ENCODE measurements at regions not wholly inside any gene's neighbourhood (a gene's known extent, or its start where the extent isn't known, plus 50 kb on each side); places are given as distances from the start of the nearest gene placed in this dataset.
A peak's percentile ranks its signal among the peaks of the same experiment; 100 is the strongest.

DNA sequence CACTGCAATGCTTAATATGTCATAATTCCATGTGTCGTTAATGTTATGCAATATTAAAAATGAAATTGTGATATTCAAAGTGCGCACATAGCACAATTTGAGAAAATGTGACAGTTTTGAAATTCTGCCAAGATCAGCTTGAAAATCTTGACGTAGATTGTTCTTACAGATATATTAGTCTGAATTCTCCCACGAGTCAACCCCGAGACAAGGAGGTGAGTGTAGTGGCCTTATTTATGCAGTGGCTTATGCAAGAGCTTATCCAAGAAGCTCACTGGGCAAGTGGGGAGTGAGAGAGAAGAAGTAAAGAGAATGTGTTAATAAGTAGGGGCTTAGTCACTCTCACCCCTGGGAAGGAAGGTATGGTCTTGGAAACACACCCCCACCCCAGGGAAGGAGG, 286.1 kb upstream of the STS start:
- Mint-ChIP-seq H3K36me3 (peaks cover 0 to 11% of the 10 kb centered on the region in 2 donors), H3K27me3 (no peaks in the 10 kb centered on the region), H3K9me3 (peaks cover 4 to 21% of the 10 kb centered on the region in 2 donors), H3K27ac (no peak overlapping the region), H3K4me3 (no peak overlapping the region), H3K4me1 (no peaks in the 10 kb centered on the region)
- DNase-seq (no peak), ATAC-seq (replicated peaks) (no peak)

DNA sequence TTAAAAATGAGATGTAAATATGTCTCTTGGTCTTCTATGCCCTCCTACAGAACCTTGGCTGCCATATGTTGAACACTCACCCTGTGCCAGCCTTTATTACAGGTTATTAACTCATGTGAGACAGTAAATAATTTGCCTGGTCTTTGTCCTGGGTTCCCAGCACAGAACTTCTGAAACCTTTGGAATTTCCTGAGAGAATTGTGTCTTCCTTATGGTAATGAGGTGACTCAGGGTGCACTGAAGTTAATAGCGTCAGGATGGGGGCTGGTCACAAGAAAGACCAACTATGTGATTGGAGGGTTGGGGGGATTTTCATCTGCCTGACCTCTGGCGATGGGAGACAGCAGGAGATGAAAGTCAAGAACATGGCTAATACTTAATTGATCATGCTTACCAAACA, 289.8 kb upstream of the STS start:
- DNase-seq (no peak), ATAC-seq (replicated peaks) (no peak)
- Mint-ChIP-seq H3K36me3 (peaks cover 0 to 8% of the 10 kb centered on the region in 2 donors), H3K4me1 (peaks cover 0 to 1% of the 10 kb centered on the region in 2 donors), H3K27ac (no peak overlapping the region), H3K9me3 (peaks cover 0 to 18% of the 10 kb centered on the region in 2 donors), H3K4me3 (no peak overlapping the region), H3K27me3 (no peaks in the 10 kb centered on the region)

DNA sequence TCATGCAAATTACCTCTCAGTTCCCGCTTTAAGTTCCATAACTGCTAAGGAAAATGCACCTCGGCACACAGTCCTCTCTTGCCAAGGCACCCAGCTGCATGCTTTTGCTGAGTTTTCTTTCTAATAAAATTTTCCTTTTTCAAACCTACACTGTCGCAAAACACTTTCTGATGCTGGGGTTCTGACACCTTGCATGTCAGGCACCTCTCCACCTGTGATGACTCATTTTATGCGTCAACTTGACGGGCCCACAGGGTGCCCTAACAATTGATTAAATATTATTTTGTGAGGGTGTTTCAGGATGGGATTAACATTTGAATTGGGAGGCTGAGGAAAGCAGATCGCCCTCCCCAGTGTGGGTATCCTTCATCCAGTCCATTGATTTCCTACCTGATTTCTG, 291.0 kb upstream of the STS start:
- ATAC-seq (replicated peaks) (no peak), DNase-seq (no peak)
- Mint-ChIP-seq H3K27me3 (no peaks in the 10 kb centered on the region), H3K27ac (no peak overlapping the region), H3K9me3 (peaks cover 0 to 15% of the 10 kb centered on the region in 2 donors), H3K36me3 (peaks cover 0 to 8% of the 10 kb centered on the region in 2 donors), H3K4me1 (peaks cover 0 to 1% of the 10 kb centered on the region in 2 donors), H3K4me3 (no peak overlapping the region)

DNA sequence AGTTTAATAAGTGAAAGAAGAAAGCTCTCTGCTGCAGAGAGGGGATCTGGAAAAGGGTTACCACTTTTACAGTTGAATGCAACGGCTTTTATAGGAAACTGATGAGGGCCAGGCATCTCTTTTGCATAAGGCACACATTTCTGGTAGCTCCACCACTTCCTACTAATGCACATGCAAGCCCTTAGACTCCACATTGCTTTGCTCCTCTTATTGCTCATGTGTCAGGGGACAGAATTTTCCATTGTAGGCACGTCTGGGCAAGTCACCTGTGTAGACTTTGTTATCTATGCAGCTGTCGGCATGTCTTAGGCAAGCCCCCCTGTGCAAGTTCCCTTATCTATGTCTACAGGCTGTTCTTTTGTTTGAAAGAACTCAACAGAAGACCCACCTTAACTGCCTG, 294.6 kb upstream of the STS start:
- peaks cover 1 to 5% of the 10 kb centered on the region in 2 donors for H3K4me1 Mint-ChIP-seq
- no peak overlapping the region for H3K4me3 Mint-ChIP-seq
- DNase-seq (no peak), ATAC-seq (replicated peaks) (peak in 1 of 2 donors; percentile 29)
- no peak overlapping the region for H3K27ac Mint-ChIP-seq
- peaks cover 0 to under 1% of the 10 kb centered on the region in 2 donors for H3K9me3 Mint-ChIP-seq
- no peaks in the 10 kb centered on the region for H3K27me3 Mint-ChIP-seq
- H3K36me3 Mint-ChIP-seq: no peaks in the 10 kb centered on the region

DNA sequence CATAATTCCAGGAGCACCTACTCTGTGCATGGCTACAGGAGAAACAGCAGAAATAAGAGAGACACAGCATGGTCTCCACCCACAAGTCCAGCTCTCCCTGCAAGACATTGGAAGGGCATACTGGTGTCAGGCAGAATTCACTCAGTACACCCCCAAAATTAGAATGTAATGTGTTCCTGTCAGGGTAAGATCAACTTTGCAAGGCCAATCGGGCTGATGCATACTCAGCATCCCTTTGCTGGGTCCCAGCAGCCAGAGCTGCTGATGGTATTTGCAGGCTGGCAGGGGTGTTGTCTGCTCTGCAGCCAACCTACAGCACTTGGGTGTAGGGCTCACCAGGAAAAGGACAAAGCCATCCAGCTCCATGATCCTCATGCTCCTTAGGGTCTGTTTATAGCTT, 295.4 kb upstream of the STS start:
- Mint-ChIP-seq H3K27me3 (no peaks in the 10 kb centered on the region), H3K36me3 (no peaks in the 10 kb centered on the region), H3K9me3 (peaks cover 2 to 4% of the 10 kb centered on the region in 2 donors), H3K27ac (no peak overlapping the region), H3K4me1 (peaks cover 1 to 5% of the 10 kb centered on the region in 2 donors), H3K4me3 (no peak overlapping the region)
- ATAC-seq (replicated peaks) (no peak), DNase-seq (no peak)

DNA sequence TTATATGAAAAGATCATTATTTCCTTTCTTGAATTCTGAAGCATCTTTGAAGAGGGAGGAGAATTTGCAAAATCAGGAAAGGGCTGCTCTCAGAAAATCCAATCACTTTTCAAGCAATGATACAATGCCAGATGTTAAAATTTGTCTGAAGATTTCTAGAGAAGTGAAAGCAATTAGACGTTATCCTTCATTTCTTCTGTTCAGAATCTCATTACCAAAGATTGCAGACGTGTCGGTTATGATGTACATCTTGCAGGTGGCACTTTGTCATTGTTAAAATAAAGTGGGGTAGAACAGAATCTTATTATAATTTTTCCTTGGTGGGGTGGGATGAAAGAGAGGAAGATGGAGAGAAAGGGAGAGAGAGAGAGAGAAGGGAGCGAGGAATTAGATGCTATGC, 296.4 kb upstream of the STS start:
- peaks cover 3 to 8% of the 10 kb centered on the region in 2 donors for H3K9me3 Mint-ChIP-seq
- no peak for ATAC-seq (replicated peaks)
- H3K4me1 Mint-ChIP-seq: peaks cover 1 to 5% of the 10 kb centered on the region in 2 donors
- H3K4me3 Mint-ChIP-seq: no peak overlapping the region
- H3K36me3 Mint-ChIP-seq: peaks cover 0 to 3% of the 10 kb centered on the region in 2 donors
- DNase-seq: no peak
- no peak overlapping the region for H3K27ac Mint-ChIP-seq
- no peaks in the 10 kb centered on the region for H3K27me3 Mint-ChIP-seq

DNA sequence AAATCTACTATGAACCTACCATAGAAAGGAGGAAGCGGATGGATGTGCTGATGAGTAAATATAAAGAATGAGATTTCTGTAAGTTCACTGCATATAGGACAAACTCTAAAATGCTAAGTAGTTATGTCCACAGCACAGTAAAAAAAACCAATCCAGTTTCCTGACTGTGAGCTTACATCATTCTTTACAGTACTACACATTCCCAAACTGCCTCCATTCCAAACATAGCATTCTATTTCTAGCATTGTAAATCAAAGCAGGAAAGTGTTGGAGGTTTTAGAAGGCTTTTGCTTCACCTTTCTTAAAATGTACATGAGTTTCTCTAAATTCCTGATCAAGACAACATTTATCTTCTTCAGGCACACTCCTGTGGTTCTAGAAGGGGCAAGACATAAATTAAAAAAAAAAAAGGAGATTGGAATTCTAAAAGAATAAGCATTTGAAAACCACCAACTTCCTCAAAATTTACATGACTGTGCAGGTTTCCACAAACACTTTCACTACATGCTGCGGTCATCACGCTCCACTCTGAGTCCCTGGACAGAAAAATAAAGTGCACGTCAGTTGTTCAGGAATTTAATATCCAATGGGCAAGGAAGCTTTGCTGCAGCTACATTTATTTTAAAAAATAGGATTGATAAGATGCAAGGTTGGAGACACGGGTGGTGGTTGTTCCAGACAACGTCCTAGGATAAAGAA, 297.6 kb upstream of the STS start:
- DNase-seq: no peak
- Mint-ChIP-seq H3K4me1 (peaks cover 0 to 5% of the 10 kb centered on the region in 2 donors), H3K27ac (no peak overlapping the region), H3K4me3 (no peak overlapping the region), H3K36me3 (peaks cover 0 to 3% of the 10 kb centered on the region in 2 donors), H3K9me3 (peaks cover 3 to 8% of the 10 kb centered on the region in 2 donors), H3K27me3 (no peaks in the 10 kb centered on the region)
- no peak for ATAC-seq (replicated peaks)

DNA sequence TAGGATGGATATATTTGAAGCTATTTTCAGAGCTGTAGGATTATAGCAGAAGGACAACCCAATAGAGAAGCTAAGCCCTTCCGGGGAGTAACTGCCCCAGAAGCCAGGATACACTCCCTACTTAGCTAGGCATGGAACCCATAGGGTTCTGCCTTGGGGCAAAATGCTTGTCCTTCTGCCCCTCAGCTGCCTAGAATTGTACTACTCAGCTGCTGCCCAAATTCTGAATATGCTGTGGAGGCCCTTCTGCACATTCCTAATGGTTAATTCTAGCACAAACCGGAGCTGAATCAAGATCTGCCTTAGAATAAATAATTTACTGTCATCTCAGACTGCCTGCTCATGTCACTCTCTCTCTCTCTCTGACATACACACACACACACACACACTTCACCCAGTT, 297.7 kb upstream of the VCX3A start:
- no peaks in the 10 kb centered on the region for H3K9me3 Mint-ChIP-seq
- H3K4me1 Mint-ChIP-seq: no peaks in the 10 kb centered on the region
- no peak for DNase-seq
- no peak overlapping the region for H3K27ac Mint-ChIP-seq
- H3K27me3 Mint-ChIP-seq: no peaks in the 10 kb centered on the region
- H3K4me3 Mint-ChIP-seq: no peak overlapping the region
- H3K36me3 Mint-ChIP-seq: no peaks in the 10 kb centered on the region
- no peak for ATAC-seq (replicated peaks)

DNA sequence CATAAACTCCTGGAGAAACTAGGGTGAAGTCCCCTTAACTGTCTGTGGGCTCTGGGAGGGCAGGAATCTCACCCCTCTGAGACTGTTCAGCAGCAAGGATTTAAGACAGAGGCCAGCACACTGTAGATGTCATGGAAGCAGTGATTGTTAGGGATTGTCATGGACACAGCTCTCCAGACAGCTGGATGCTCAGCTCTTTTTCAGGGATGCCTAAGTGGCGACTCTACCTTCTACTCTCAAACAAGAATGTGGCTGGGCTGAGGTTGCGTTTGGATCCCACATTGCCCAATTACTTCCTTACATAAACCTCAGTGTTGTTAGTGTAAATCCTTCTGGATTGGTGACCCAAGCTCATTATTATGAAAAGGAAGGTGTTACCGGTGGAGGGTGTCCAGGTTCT, 291.9 kb upstream of the VCX3A start:
- Mint-ChIP-seq H3K27me3 (peaks cover 0 to 3% of the 10 kb centered on the region in 2 donors), H3K4me3 (no peak overlapping the region), H3K9me3 (no peaks in the 10 kb centered on the region), H3K4me1 (no peaks in the 10 kb centered on the region), H3K27ac (no peak overlapping the region), H3K36me3 (peaks cover 0 to 1% of the 10 kb centered on the region in 2 donors)
- DNase-seq: no peak
- no peak for ATAC-seq (replicated peaks)

DNA sequence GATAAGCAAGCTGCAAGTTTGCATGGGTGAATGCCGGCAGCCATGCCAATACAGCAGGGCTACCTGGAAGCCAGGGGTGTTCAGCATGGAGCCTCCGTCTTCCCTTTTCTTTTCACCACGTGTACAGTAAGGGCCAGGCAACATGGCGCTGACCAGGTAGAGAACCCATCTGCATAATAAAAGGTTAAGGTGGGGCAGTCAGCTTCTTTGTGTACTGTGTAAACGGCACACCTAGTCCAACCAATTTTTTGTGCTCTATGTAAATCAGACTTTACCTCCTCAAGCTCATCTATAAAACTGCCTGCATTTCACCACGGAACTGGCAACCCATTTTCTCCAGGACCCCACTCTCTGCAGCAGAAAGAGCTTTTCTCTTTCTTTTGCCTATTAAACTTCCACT, 286.8 kb upstream of the VCX3A start:
- Mint-ChIP-seq H3K9me3 (peaks cover 0 to 4% of the 10 kb centered on the region in 2 donors), H3K36me3 (peaks cover 0 to 1% of the 10 kb centered on the region in 2 donors), H3K27ac (no peak overlapping the region), H3K4me1 (no peaks in the 10 kb centered on the region), H3K27me3 (no peaks in the 10 kb centered on the region), H3K4me3 (no peak overlapping the region)
- ATAC-seq (replicated peaks) (no peak), DNase-seq (no peak)

DNA sequence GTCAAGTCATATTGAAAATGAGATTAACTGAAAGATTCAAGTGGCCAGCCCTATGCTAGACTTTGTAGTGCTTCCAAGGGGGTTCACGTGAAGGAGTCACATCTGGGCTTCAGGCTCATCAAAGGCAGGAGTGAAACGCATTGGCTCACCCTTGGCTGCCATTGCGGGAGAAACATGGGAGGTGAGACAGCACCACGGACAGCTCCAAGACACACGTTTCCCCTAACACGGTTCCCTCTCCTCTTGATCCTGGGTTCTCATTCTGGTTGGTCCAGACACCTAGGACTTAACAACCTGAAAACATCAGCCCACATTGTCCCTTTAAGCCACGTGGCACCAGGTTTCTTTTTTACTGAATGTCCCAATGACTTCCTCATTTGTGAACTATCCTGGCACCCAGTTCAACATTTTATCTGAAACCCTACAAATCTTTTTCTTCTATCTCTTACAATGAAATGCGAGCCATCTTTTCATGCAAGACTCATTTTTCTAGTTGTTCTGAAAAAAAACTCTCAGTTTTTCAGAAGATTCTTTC, 279.0 kb upstream of the VCX3A start:
- Mint-ChIP-seq H3K4me3 (no peak overlapping the region), H3K36me3 (no peaks in the 10 kb centered on the region), H3K4me1 (no peaks in the 10 kb centered on the region), H3K27me3 (no peaks in the 10 kb centered on the region), H3K27ac (no peak overlapping the region), H3K9me3 (no peaks in the 10 kb centered on the region)
- no peak for DNase-seq
- peak in 1 of 2 donors; percentile 68 for ATAC-seq (replicated peaks)

DNA sequence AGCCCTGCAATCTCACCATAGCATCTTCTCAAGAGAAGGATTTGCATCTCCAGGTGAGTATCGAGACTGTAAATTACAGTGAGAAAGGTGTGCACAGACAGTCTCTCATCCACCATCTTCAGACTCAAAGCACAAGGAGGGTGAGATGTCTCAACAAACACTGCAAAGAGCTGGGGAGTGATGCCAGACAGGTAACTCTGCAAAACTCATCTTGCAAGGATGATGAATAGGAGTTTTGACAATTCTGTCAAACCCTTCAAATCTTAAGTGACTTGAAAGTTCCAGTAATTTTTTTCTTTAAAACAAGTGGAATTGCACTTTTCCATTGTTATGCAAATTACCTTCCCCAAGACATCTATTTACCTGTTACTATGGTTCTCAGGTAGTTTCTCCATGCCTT, 277.2 kb upstream of the VCX3A start:
- ATAC-seq (replicated peaks) (no peak), DNase-seq (no peak)
- Mint-ChIP-seq H3K27ac (no peak overlapping the region), H3K27me3 (no peaks in the 10 kb centered on the region), H3K4me1 (no peaks in the 10 kb centered on the region), H3K36me3 (no peaks in the 10 kb centered on the region), H3K9me3 (no peaks in the 10 kb centered on the region), H3K4me3 (no peak overlapping the region)

DNA sequence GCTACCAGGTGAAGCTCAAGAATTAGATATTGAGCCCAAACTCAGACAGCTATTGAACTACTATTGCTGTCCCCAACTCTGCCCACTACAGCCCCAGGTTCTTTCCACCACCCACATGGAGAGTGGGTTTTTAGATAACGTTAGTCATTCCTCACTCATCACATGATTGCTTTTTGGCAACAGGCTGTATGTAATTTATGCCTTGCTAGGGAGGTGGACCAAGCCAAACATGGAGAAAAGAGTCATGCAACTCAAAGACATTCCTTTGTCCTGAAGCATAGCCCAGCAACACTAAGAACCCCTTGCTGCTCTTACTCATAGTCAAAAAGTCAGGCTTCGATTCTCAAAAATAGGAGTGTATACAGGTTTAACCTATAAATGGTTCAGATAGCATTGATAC, 275.9 kb upstream of the VCX3A start:
- Mint-ChIP-seq H3K4me1 (no peaks in the 10 kb centered on the region), H3K27ac (no peak overlapping the region), H3K4me3 (no peak overlapping the region), H3K9me3 (no peaks in the 10 kb centered on the region), H3K36me3 (peaks cover 0 to 2% of the 10 kb centered on the region in 2 donors), H3K27me3 (no peaks in the 10 kb centered on the region)
- ATAC-seq (replicated peaks) (no peak), DNase-seq (no peak)

DNA sequence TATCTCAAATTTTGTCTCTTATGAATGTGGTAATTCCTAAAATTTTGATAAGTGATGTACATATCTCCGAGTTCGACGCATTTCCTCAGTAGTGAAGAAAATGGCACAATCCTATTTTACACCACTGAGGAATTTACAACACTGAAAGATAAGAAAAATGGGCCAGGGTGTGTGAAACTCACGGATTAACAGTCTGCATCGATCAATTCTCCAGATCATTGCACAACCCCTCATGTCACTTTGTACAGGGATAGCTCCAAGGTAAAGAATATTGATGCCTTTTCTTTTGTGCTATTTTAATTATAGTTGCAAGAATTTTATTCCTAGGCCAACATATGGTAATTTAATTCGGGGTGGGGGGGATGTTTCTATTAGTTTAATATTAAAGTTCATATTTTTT, 268.7 kb upstream of the VCX3A start:
- DNase-seq: no peak
- peaks cover 0 to 2% of the 10 kb centered on the region in 2 donors for H3K36me3 Mint-ChIP-seq
- no peak overlapping the region for H3K4me3 Mint-ChIP-seq
- no peak for ATAC-seq (replicated peaks)
- no peaks in the 10 kb centered on the region for H3K4me1 Mint-ChIP-seq
- no peaks in the 10 kb centered on the region for H3K9me3 Mint-ChIP-seq
- no peak overlapping the region for H3K27ac Mint-ChIP-seq
- peaks cover 0 to 3% of the 10 kb centered on the region in 2 donors for H3K27me3 Mint-ChIP-seq

DNA sequence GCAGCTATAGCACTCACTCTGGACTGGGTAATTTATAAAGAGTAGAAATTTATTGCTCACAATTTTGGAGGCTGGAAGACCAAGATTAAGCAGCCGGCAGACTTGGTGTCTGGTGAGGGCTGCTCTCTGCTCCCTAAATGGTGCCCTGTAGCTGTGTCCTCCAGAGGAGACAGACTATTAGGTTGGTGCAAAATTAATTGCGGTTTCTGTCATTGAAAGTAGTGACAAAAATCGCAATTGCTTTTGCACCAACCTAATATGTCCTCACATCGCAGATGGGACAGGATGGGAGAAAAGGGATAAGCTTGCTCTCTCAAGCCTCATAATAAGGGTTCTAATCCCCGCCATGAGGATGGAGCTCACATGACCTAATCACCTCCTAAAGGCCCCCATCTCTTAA, 258.1 kb upstream of the VCX3A start:
- no peak for ATAC-seq (replicated peaks)
- H3K4me1 Mint-ChIP-seq: no peaks in the 10 kb centered on the region
- no peaks in the 10 kb centered on the region for H3K27me3 Mint-ChIP-seq
- H3K27ac Mint-ChIP-seq: no peak overlapping the region
- H3K9me3 Mint-ChIP-seq: no peaks in the 10 kb centered on the region
- H3K36me3 Mint-ChIP-seq: no peaks in the 10 kb centered on the region
- no peak overlapping the region for H3K4me3 Mint-ChIP-seq
- DNase-seq: no peak

All from stimulated activated naive B cell treated with anti-CD40 and anti-IgM and Interleukin-4, amounts not matched to agents 10 μg/mL and 1 μg/mL and 100 μg/mL, for 72 hours (primary cell).